Adrenal gland (tissue), 9 donors: ENCODE measurements at regions not wholly inside any gene's neighbourhood (a gene's known extent, or its start where the extent isn't known, plus 50 kb on each side); places are given as distances from the start of the nearest gene placed in this dataset.

Experiments used
- DNase-seq, 7 donors: peaks; one replicate each; pipeline ENCODE4 v3.0.0-alpha.2; 2019 to 2020
- H3K27ac ChIP-seq, 5 donors: fragments of 200-600 bp; sonication (generic) in 4 of 5; 1 replicate in 3 of 5; 2 replicates in 2 of 5; pipeline versions ENCODE4 v1.5.1 to v1.8.0; 2016 to 2020; ENCODE audit warnings: mild to moderate bottlenecking in 1 of 5
- H3K27me3 ChIP-seq: fragments of 200-600 bp; 2 replicates; pipeline ENCODE4 v1.8.0; 2021
- H3K36me3 ChIP-seq, 2 donors: fragments of 200-600 bp; replicated peaks in 1 of 2; 1 replicate in 1 of 2; 2 replicates in 1 of 2; pipeline versions ENCODE4 v1.5.1 to v1.8.0; 2018 to 2022
- H3K4me1 ChIP-seq, 2 donors: fragments of 200-600 bp; replicated peaks in 1 of 2; 1 replicate in 1 of 2; 2 replicates in 1 of 2; pipeline versions ENCODE4 v1.5.1 to v1.8.0; 2018 to 2021
- H3K4me3 ChIP-seq, 4 donors: fragments of 200-600 bp; sonication (generic) in 3 of 4; one replicate each; pipeline ENCODE4 v1.5.1; 2016 to 2018
- H3K9me3 ChIP-seq, 3 donors: fragments of 200-600 bp; sonication (generic) in 1 of 3; replicated peaks in 1 of 3; 1 replicate in 2 of 3; 2 replicates in 1 of 3; pipeline versions ENCODE4 v1.5.1 to v1.8.0; 2016 to 2021
- CTCF ChIP-seq, 6 experiments: fragments of 450-650 bp in 4 of 6; fragments of 200-600 bp in 2 of 6; sonication (generic) in 1 of 6; IDR thresholded peaks; 1 replicate in 5 of 6; 2 replicates in 1 of 6; pipeline versions ENCODE4 v1.5.1 to v1.8.0; 2016 to 2021; ENCODE audit warnings: antibody characterized with exemption in 6 of 6, mild to moderate bottlenecking in 2 of 6, moderate library complexity in 1 of 6
- POLR2A ChIP-seq, 2 donors: fragments of 450-650 bp; IDR thresholded peaks; one replicate each; pipeline ENCODE4 v1.6.1; 2017; ENCODE audit warnings: antibody characterized with exemption in 2 of 2, mild to moderate bottlenecking in 2 of 2, moderate library complexity in 1 of 2
- WGBS, 4 donors: extraction: QIAGEN DNeasy Blood & Tissue Kit in 2 of 4; methylation state at CpG; one replicate each; pipeline versions ENCODE4 v1.1.5 to v1.1.7; 2013 to 2017; 5-methylcytosine and 5-hydroxymethylcytosine counted together
- intact Hi-C, 2 donors: fragments of 100-400 bp; cut with DNase I; formaldehyde crosslinking; loops; one replicate each; pipeline versions ENCODE4 v1.14.1 to v1.15.0; 2022 to 2023
- donor health status: healthy with polysubstance abuse.
- donor health status: Bipolar disorder and iron deficiency.
- donor health status: DM: yes; HTN: yes; CAD: no.
- donor health status: DM: no; HTN: no; CAD: no.
- donor health status: DM: no; HTN: no; CAD: no.

DNA sequence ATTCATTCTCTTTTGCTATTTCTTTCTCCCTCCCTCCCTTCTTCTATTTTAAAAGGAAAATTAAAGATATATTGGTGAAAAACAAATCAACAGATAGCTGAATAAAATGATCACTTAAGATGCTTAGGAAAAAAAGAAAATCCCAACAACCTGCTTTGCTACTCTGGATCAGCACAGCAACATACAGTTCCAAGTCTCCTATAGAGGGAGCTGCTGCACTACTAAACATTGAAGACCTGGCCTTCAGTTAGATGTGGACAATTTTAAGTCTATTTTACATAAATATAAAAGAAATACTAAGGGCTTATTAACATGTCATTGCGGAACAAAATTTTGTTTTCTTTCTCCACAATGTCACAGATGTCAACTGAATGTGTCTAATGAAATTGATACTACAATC, 226.4 kb downstream of the MAGEB5 start:
- TF ChIP-seq CTCF (IDR thresholded peaks at IDR 0.05) = peak in 2 of 6 experiments; percentile 24 to 37
- TF ChIP-seq POLR2A (IDR thresholded peaks at IDR 0.05) = no peak
- Histone ChIP-seq H3K27me3 (peaks cover 17% of the 10 kb centered on the region), H3K4me3 (no peak overlapping the region), H3K36me3 (no peaks in the 10 kb centered on the region), H3K27ac (no peak overlapping the region), H3K4me1 (no peaks in the 10 kb centered on the region), H3K9me3 (no peaks in the 10 kb centered on the region)
- intact Hi-C loops = no loop called here
- DNase-seq = peak in 1 of 7 donors; percentile 1
- 15 to 40% (median 22%) methylated on average over 1 of the region's 1 CpG for WGBS, 4 donors

- Histone ChIP-seq H3K4me3 (no peak overlapping the region), H3K9me3 (no peaks in the 10 kb centered on the region), H3K36me3 (no peaks in the 10 kb centered on the region), H3K4me1 (no peaks in the 10 kb centered on the region), H3K27me3 (no peaks in the 10 kb centered on the region), H3K27ac (no peak overlapping the region)
- no peak for DNase-seq
- WGBS, 4 donors = 60 to 75% (median 65%) methylated on average over 3 of the region's 3 CpGs
- intact Hi-C loops = no loop called here
- TF ChIP-seq POLR2A (IDR thresholded peaks at IDR 0.05) (no peak), CTCF (IDR thresholded peaks at IDR 0.05) (no peak)
These were observed 198.6 kb downstream of the MAGEB5 start for GRCh38 chrX:26414534-26414933.

GRCh38 chrX:26411045-26411444, 195.1 kb downstream of the MAGEB5 start:
- H3K4me1 ChIP-seq = no peaks in the 10 kb centered on the region
- WGBS, 4 donors = 54 to 68% (median 59%) methylated on average over 1 of the region's 1 CpG
- intact Hi-C loops = no loop called here

GRCh38 chrX:26409636-26410035, 193.7 kb downstream of the MAGEB5 start:
- Histone ChIP-seq H3K27me3 (no peaks in the 10 kb centered on the region), H3K4me1 (no peaks in the 10 kb centered on the region), H3K27ac (no peak overlapping the region), H3K36me3 (no peaks in the 10 kb centered on the region), H3K4me3 (no peak overlapping the region), H3K9me3 (no peaks in the 10 kb centered on the region)
- intact Hi-C loops = no loop called here
- DNase-seq = peak in 1 of 7 donors; percentile 7
- TF ChIP-seq POLR2A (IDR thresholded peaks at IDR 0.05) = no peak
- 8 to 25% (median 19%) methylated on average over 5 of the region's 5 CpGs for WGBS, 4 donors

More at GRCh38 chrX:26411045-26411444, 195.1 kb downstream of the MAGEB5 start:
- no peaks in the 10 kb centered on the region for H3K9me3 ChIP-seq
- H3K27ac ChIP-seq = no peak overlapping the region
- no peaks in the 10 kb centered on the region for H3K27me3 ChIP-seq
- no peaks in the 10 kb centered on the region for H3K36me3 ChIP-seq
- no peak overlapping the region for H3K4me3 ChIP-seq
- DNase-seq = no peak
- TF ChIP-seq POLR2A (IDR thresholded peaks at IDR 0.05) (no peak), CTCF (IDR thresholded peaks at IDR 0.05) (no peak)

DNA sequence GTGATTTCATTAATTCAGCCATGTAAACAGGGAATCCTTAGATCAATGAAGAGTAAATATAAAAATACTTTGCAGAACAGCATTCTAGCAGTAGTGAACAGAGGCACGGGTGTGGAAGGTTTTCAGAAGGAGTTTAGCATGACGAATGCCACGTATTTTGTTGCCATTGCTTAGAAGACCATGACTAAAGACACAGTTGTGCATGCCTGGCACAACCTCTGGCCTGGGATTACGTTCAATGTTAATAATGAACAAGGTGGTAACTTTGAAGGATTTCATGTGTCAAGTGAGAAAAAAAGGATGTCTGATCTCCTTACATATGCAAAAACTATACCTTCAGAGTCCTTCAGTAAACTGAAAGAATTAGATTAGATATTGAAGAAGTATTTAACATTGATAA, 171.9 kb downstream of the MAGEB5 start:
- Histone ChIP-seq H3K9me3 (no peaks in the 10 kb centered on the region), H3K36me3 (no peaks in the 10 kb centered on the region), H3K27ac (no peak overlapping the region), H3K4me3 (no peak overlapping the region), H3K4me1 (no peaks in the 10 kb centered on the region), H3K27me3 (no peaks in the 10 kb centered on the region)
- no peak for TF ChIP-seq POLR2A (IDR thresholded peaks at IDR 0.05)
- 38 to 73% (median 58%) methylated on average over 4 of the region's 4 CpGs for WGBS, 4 donors
- intact Hi-C loops = no loop called here
- no peak for DNase-seq
